ENCODE measurements at regions not wholly inside any gene's neighbourhood (a gene's known extent, or its start where the extent isn't known, plus 50 kb on each side); places are given as distances from the start of the nearest gene placed in this dataset.

GRCh38 chr2:195498839-195499490 is 158.1 kb upstream of the SLC39A10 start:
- H3K27me3 ChIP-seq (replicated peaks in 1 of 7), result no peaks in the 10 kb centered on the region
- H3K27ac ChIP-seq, result no peak overlapping the region
- DNase-seq, result no peak
- H3K9me3 ChIP-seq, result no peaks in the 10 kb centered on the region
- WGBS, 5 donors, result 89 to 98% (median 97%) methylated on average over 3 of the region's 3 CpGs
- H3K36me3 ChIP-seq, result no peaks in the 10 kb centered on the region
- intact Hi-C loops (cut with DNase I; ENCODE audit: low total_unique reads), result loop anchor here (10.0 kb wide), 1 partner anchor 576 kb away; no protein-coding TSS in a partner anchor
- TF ChIP-seq CTCF (IDR thresholded peaks at IDR 0.05 in 8 of 11, conservative IDR thresholded peaks at IDR 0.05 in 3 of 11), result no peak
- TF ChIP-seq POLR2AphosphoS5 (IDR thresholded peaks at IDR 0.05), result no peak
- H3K4me1 ChIP-seq, result peaks cover 0 to 10% (median 0%) of the 10 kb centered on the region in 6 donors
- H3K4me3 ChIP-seq, result no peak overlapping the region

GRCh38 chr2:195498176-195498575 is 158.8 kb upstream of the SLC39A10 start:
- no peak for DNase-seq
- H3K27me3 ChIP-seq (replicated peaks in 1 of 7), result no peaks in the 10 kb centered on the region
- peaks cover 0 to 10% (median 0%) of the 10 kb centered on the region in 6 donors for H3K4me1 ChIP-seq
- no peaks in the 10 kb centered on the region for H3K36me3 ChIP-seq
- H3K27ac ChIP-seq, result no peak overlapping the region
- no peak overlapping the region for H3K4me3 ChIP-seq
- intact Hi-C loops (cut with DNase I; ENCODE audit: low total_unique reads), result loop anchor here (10.0 kb wide), 1 partner anchor 577 kb away; no protein-coding TSS in a partner anchor
- no peak for TF ChIP-seq POLR2AphosphoS5 (IDR thresholded peaks at IDR 0.05)
- no peak for TF ChIP-seq POLR2A (IDR thresholded peaks at IDR 0.05)
- peak; percentile 26 to 71 (median 55) for TF ChIP-seq CTCF (IDR thresholded peaks at IDR 0.05 in 8 of 11, conservative IDR thresholded peaks at IDR 0.05 in 3 of 11)
- no peaks in the 10 kb centered on the region for H3K9me3 ChIP-seq

GRCh38 chr2:195496991-195497390 is 160.0 kb upstream of the SLC39A10 start:
- Histone ChIP-seq H3K27ac (no peak overlapping the region), H3K9me3 (no peaks in the 10 kb centered on the region), H3K4me1 (peaks cover 0 to 10% (median 0%) of the 10 kb centered on the region in 6 donors), H3K36me3 (no peaks in the 10 kb centered on the region), H3K4me3 (no peak overlapping the region), H3K27me3 (replicated peaks in 1 of 7) (no peaks in the 10 kb centered on the region)
- DNase-seq, result no peak
- intact Hi-C loops (cut with DNase I; ENCODE audit: low total_unique reads), result loop anchor here (10.0 kb wide), 1 partner anchor 578 kb away; no protein-coding TSS in a partner anchor
- WGBS, 5 donors, result 88 to 98% (median 94%) methylated on average over 2 of the region's 2 CpGs
- TF ChIP-seq POLR2AphosphoS5 (IDR thresholded peaks at IDR 0.05) (no peak), CTCF (IDR thresholded peaks at IDR 0.05 in 8 of 11, conservative IDR thresholded peaks at IDR 0.05 in 3 of 11) (no peak), POLR2A (IDR thresholded peaks at IDR 0.05) (no peak)

- no peaks in the 10 kb centered on the region for H3K9me3 ChIP-seq
- no peaks in the 10 kb centered on the region for H3K36me3 ChIP-seq
- intact Hi-C loops (cut with DNase I; ENCODE audit: low total_unique reads), result loop anchor here (10.0 kb wide), 1 partner anchor 579 kb away; no protein-coding TSS in a partner anchor
- no peaks in the 10 kb centered on the region for H3K27me3 ChIP-seq (replicated peaks in 1 of 7)
- no peak overlapping the region for H3K4me3 ChIP-seq
- TF ChIP-seq CTCF (IDR thresholded peaks at IDR 0.05 in 8 of 11, conservative IDR thresholded peaks at IDR 0.05 in 3 of 11) (no peak), POLR2A (IDR thresholded peaks at IDR 0.05) (no peak), POLR2AphosphoS5 (IDR thresholded peaks at IDR 0.05) (no peak)
- no peak overlapping the region for H3K27ac ChIP-seq
- no peak for DNase-seq
- H3K4me1 ChIP-seq, result peaks cover 0 to 10% (median 0%) of the 10 kb centered on the region in 6 donors
These were observed 161.1 kb upstream of the SLC39A10 start for GRCh38 chr2:195495966-195496365.

All from spleen (tissue), 11 donors.